HEK293 (cell line): ENCODE measurements at regions not wholly inside any gene's neighbourhood (a gene's known extent, or its start where the extent isn't known, plus 50 kb on each side); places are given as distances from the start of the nearest gene placed in this dataset.

ENCODE experiments used
- GLIS1 ChIP-seq: fragments of 450-650 bp; formaldehyde crosslinking; IDR thresholded peaks from 2 replicates; pipeline ENCODE4 v1.5.1; 2016; ENCODE audit warnings: missing biosample characterization, missing genetic modification characterization
- MZF1 ChIP-seq: fragments of 450-650 bp; formaldehyde crosslinking; IDR thresholded peaks from 2 replicates; pipeline ENCODE4 v1.5.1; 2017; ENCODE audit warnings: missing biosample characterization, missing genetic modification characterization, borderline replicate concordance
- ZBTB17 ChIP-seq: fragments of 450-650 bp; formaldehyde crosslinking; IDR thresholded peaks from 2 replicates; pipeline ENCODE4 v1.5.1; 2016; ENCODE audit warnings: missing biosample characterization, missing genetic modification characterization
- ZBTB7A ChIP-seq: fragments of 450-650 bp; formaldehyde crosslinking; IDR thresholded peaks from 2 replicates; pipeline ENCODE4 v1.5.1; 2016; ENCODE audit warnings: low read depth, missing biosample characterization, missing genetic modification characterization
- ZEB2 ChIP-seq: fragments of 450-650 bp; formaldehyde crosslinking; IDR thresholded peaks from 2 replicates; pipeline ENCODE4 v1.5.1; 2016; ENCODE audit warnings: missing biosample characterization, missing genetic modification characterization
- ZNF521 ChIP-seq: fragments of 450-650 bp; formaldehyde crosslinking; IDR thresholded peaks from 2 replicates; pipeline ENCODE4 v1.5.1; 2017; ENCODE audit warnings: missing biosample characterization, mild to moderate bottlenecking, missing genetic modification characterization
- ZNF544 ChIP-seq: fragments of 450-650 bp; formaldehyde crosslinking; IDR thresholded peaks from 2 replicates; pipeline ENCODE4 v1.5.0; 2017; ENCODE audit warnings: missing biosample characterization, missing genetic modification characterization
- TF ChIP-seq, protein P1 (sequence below): fragments of 450-650 bp; formaldehyde crosslinking; IDR thresholded peaks from 2 replicates; pipeline ENCODE4 v1.5.1; 2016; ENCODE audit warnings: missing biosample characterization, missing genetic modification characterization
- TF ChIP-seq, protein P2 (sequence below): fragments of 450-650 bp; formaldehyde crosslinking; IDR thresholded peaks from 2 replicates; pipeline ENCODE4 v1.5.1; 2016; ENCODE audit warnings: missing biosample characterization, missing genetic modification characterization
- TF ChIP-seq, protein P3 (sequence below): fragments of 450-650 bp; formaldehyde crosslinking; IDR thresholded peaks from 2 replicates; pipeline ENCODE4 v1.5.1; 2016; ENCODE audit warnings: missing biosample characterization, missing genetic modification characterization

DNA sequence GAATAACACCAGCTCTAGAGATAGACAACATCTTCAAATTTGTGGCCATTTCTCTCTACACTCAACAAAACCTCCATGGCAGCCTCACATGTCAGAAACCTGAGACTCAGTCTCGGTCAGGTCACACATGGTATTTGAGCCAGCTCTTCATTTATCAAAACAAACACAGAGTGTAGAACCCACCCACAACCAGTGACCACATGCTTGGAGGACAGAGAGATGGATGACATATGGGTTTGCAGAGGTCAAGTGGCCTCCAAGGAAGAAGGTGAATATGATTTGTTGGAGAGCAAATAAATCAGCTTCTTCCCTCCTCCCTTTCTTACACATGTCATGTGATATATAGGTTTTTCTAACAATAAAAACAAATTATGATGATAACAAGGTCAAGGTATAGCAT, 278.1 kb upstream of the LRTM1 start:
- TF ChIP-seq, protein P1, sequence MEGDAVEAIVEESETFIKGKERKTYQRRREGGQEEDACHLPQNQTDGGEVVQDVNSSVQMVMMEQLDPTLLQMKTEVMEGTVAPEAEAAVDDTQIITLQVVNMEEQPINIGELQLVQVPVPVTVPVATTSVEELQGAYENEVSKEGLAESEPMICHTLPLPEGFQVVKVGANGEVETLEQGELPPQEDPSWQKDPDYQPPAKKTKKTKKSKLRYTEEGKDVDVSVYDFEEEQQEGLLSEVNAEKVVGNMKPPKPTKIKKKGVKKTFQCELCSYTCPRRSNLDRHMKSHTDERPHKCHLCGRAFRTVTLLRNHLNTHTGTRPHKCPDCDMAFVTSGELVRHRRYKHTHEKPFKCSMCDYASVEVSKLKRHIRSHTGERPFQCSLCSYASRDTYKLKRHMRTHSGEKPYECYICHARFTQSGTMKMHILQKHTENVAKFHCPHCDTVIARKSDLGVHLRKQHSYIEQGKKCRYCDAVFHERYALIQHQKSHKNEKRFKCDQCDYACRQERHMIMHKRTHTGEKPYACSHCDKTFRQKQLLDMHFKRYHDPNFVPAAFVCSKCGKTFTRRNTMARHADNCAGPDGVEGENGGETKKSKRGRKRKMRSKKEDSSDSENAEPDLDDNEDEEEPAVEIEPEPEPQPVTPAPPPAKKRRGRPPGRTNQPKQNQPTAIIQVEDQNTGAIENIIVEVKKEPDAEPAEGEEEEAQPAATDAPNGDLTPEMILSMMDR (tag by site-specific recombination), result no peak
- TF ChIP-seq ZEB2 (no peak), ZBTB17 (no peak), MZF1 (tag by site-specific recombination) (no peak), GLIS1 (tag by site-specific recombination) (no peak), ZBTB7A (tag by site-specific recombination) (no peak), ZNF521 (tag by site-specific recombination) (no peak), ZNF544 (tag by site-specific recombination) (no peak)
- TF ChIP-seq, protein P2, sequence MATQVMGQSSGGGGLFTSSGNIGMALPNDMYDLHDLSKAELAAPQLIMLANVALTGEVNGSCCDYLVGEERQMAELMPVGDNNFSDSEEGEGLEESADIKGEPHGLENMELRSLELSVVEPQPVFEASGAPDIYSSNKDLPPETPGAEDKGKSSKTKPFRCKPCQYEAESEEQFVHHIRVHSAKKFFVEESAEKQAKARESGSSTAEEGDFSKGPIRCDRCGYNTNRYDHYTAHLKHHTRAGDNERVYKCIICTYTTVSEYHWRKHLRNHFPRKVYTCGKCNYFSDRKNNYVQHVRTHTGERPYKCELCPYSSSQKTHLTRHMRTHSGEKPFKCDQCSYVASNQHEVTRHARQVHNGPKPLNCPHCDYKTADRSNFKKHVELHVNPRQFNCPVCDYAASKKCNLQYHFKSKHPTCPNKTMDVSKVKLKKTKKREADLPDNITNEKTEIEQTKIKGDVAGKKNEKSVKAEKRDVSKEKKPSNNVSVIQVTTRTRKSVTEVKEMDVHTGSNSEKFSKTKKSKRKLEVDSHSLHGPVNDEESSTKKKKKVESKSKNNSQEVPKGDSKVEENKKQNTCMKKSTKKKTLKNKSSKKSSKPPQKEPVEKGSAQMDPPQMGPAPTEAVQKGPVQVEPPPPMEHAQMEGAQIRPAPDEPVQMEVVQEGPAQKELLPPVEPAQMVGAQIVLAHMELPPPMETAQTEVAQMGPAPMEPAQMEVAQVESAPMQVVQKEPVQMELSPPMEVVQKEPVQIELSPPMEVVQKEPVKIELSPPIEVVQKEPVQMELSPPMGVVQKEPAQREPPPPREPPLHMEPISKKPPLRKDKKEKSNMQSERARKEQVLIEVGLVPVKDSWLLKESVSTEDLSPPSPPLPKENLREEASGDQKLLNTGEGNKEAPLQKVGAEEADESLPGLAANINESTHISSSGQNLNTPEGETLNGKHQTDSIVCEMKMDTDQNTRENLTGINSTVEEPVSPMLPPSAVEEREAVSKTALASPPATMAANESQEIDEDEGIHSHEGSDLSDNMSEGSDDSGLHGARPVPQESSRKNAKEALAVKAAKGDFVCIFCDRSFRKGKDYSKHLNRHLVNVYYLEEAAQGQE (tag by site-specific recombination), result no peak
- TF ChIP-seq, protein P3, sequence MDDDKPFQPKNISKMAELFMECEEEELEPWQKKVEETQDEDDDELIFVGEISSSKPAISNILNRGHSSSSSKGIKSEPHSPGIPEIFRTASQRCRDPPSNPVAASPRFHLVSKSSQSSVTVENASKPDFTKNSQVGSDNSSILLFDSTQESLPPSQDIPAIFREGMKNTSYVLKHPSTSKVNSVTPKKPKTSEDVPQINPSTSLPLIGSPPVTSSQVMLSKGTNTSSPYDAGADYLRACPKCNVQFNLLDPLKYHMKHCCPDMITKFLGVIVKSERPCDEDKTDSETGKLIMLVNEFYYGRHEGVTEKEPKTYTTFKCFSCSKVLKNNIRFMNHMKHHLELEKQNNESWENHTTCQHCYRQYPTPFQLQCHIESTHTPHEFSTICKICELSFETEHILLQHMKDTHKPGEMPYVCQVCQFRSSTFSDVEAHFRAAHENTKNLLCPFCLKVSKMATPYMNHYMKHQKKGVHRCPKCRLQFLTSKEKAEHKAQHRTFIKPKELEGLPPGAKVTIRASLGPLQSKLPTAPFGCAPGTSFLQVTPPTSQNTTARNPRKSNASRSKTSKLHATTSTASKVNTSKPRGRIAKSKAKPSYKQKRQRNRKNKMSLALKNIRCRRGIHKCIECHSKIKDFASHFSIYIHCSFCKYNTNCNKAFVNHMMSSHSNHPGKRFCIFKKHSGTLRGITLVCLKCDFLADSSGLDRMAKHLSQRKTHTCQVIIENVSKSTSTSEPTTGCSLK (tag by site-specific recombination), result no peak
